ENCODE measurements at regions not wholly inside any gene's neighbourhood (a gene's known extent, or its start where the extent isn't known, plus 50 kb on each side); places are given as distances from the start of the nearest gene placed in this dataset.
"Not testable (repeated sequence)": the region's sequence is repeated elsewhere in the genome, so short reads cannot be mapped to it uniquely, and the experiment has no call there.

- Histone ChIP-seq H3K36me3 (ENCODE audit: control insufficient read depth in 2 of 2, extremely low read depth in 1 of 2, insufficient read depth in 2 of 2, low read length in 2 of 2) (no peaks in the 10 kb centered on the region), H3K4me1 (ENCODE audit: control insufficient read depth, extremely low read depth, insufficient read depth, low read length) (no peaks in the 10 kb centered on the region), H2AFZ (ENCODE audit: control insufficient read depth, low read length) (no peak overlapping the region), H3K9me3 (ENCODE audit: control insufficient read depth, low read depth, low read length) (no peaks in the 10 kb centered on the region), H3K27ac (ENCODE audit: control insufficient read depth, insufficient read depth, low read length) (no peak overlapping the region), H4K20me1 (ENCODE audit: control insufficient read depth, extremely low read depth, insufficient read depth, low read length) (no peaks in the 10 kb centered on the region), H3K4me2 (ENCODE audit: control insufficient read depth, extremely low read depth, insufficient read depth, low read depth, low read length) (no peak overlapping the region), H3K4me3 (ENCODE audit: control insufficient read depth in 2 of 3, extremely low read depth in 1 of 3, insufficient read depth in 2 of 3, low read depth in 1 of 3, low read length in 3 of 3) (no peak overlapping the region), H3K79me2 (ENCODE audit: control insufficient read depth, insufficient read depth, low read length) (no peaks in the 10 kb centered on the region), H3K9me1 (ENCODE audit: control insufficient read depth, extremely low read depth, insufficient read depth, low read length) (no peaks in the 10 kb centered on the region), H3K9ac (ENCODE audit: control insufficient read depth, extremely low read depth, insufficient read depth, low read length) (no peak overlapping the region), H3K27me3 (ENCODE audit: control insufficient read depth, extremely low read depth, insufficient read depth, low read length) (no peaks in the 10 kb centered on the region)
- dilution Hi-C loops (cut with MboI; ENCODE audit: extremely low pct_ligation_motif_present, low sequenced_read_pairs), result no loop called here
- no peak for FAIRE-seq
- no peak for TF ChIP-seq EZH2 (IDR thresholded peaks at IDR 0.05; ENCODE audit: low read length)
- TF ChIP-seq, protein P1, sequence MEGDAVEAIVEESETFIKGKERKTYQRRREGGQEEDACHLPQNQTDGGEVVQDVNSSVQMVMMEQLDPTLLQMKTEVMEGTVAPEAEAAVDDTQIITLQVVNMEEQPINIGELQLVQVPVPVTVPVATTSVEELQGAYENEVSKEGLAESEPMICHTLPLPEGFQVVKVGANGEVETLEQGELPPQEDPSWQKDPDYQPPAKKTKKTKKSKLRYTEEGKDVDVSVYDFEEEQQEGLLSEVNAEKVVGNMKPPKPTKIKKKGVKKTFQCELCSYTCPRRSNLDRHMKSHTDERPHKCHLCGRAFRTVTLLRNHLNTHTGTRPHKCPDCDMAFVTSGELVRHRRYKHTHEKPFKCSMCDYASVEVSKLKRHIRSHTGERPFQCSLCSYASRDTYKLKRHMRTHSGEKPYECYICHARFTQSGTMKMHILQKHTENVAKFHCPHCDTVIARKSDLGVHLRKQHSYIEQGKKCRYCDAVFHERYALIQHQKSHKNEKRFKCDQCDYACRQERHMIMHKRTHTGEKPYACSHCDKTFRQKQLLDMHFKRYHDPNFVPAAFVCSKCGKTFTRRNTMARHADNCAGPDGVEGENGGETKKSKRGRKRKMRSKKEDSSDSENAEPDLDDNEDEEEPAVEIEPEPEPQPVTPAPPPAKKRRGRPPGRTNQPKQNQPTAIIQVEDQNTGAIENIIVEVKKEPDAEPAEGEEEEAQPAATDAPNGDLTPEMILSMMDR (optimal IDR thresholded peaks at IDR 0.05 in 1 of 3, IDR thresholded peaks at IDR 0.05 in 1 of 3, conservative IDR thresholded peaks at IDR 0.05 in 1 of 3; ENCODE audit: extremely low read depth in 1 of 3, insufficient read depth in 2 of 3, low read length in 3 of 3), result no peak
- no peak for DNase-seq (ENCODE audit: low read depth, low spot score)
Measured at GRCh38 chr14:104416383-104416782, 163.2 kb upstream of the C14orf180 start.

DNA sequence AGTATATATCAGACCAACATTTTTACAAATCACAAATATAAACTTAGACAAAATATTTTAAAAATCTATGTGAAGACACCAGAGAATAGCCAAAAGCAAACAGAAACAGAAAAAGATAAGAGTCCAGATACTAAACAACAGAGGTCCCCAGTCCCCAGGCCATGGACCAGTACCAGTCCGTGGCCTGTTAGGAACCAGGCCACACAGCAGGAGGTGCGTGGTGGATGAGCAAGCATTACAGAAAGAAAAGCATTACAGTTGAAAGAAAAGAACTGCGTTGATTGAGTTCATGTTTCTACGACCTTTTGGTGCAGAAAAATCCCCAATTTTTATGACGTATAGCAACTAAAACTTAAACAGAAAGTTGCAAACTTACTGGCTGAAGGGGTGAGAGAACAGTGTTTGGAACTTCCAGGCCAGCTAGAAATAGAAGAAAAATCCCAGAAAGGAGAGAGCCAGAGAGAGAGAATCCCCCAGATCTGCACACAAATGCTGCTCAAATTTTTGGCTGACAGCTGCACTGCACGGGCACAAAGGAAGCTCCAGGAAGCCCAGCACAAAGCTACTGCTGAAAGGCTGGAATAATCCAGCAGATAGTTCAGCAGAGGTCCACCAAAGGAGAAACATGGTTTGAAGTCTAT is 159.6 kb upstream of the C14orf180 start:
- H3K36me3 ChIP-seq (ENCODE audit: control insufficient read depth in 2 of 2, extremely low read depth in 1 of 2, insufficient read depth in 2 of 2, low read length in 2 of 2), result no peaks in the 10 kb centered on the region
- no peaks in the 10 kb centered on the region for H4K20me1 ChIP-seq (ENCODE audit: control insufficient read depth, extremely low read depth, insufficient read depth, low read length)
- no peak for FAIRE-seq
- no peak overlapping the region for H3K9ac ChIP-seq (ENCODE audit: control insufficient read depth, extremely low read depth, insufficient read depth, low read length)
- no peak overlapping the region for H2AFZ ChIP-seq (ENCODE audit: control insufficient read depth, low read length)
- no peaks in the 10 kb centered on the region for H3K9me3 ChIP-seq (ENCODE audit: control insufficient read depth, low read depth, low read length)
- H3K4me3 ChIP-seq (ENCODE audit: control insufficient read depth in 2 of 3, extremely low read depth in 1 of 3, insufficient read depth in 2 of 3, low read depth in 1 of 3, low read length in 3 of 3), result no peak overlapping the region
- TF ChIP-seq EZH2 (IDR thresholded peaks at IDR 0.05; ENCODE audit: low read length), result no peak
- TF ChIP-seq, protein P1 (optimal IDR thresholded peaks at IDR 0.05 in 1 of 3, IDR thresholded peaks at IDR 0.05 in 1 of 3, conservative IDR thresholded peaks at IDR 0.05 in 1 of 3; ENCODE audit: extremely low read depth in 1 of 3, insufficient read depth in 2 of 3, low read length in 3 of 3), result no peak
- H3K27me3 ChIP-seq (ENCODE audit: control insufficient read depth, extremely low read depth, insufficient read depth, low read length), result no peaks in the 10 kb centered on the region
- H3K9me1 ChIP-seq (ENCODE audit: control insufficient read depth, extremely low read depth, insufficient read depth, low read length), result no peaks in the 10 kb centered on the region
- no peak for DNase-seq (ENCODE audit: low read depth, low spot score)
- no peak overlapping the region for H3K4me2 ChIP-seq (ENCODE audit: control insufficient read depth, extremely low read depth, insufficient read depth, low read depth, low read length)
- dilution Hi-C loops (cut with MboI; ENCODE audit: extremely low pct_ligation_motif_present, low sequenced_read_pairs), result no loop called here
- no peak overlapping the region for H3K27ac ChIP-seq (ENCODE audit: control insufficient read depth, insufficient read depth, low read length)
- H3K4me1 ChIP-seq (ENCODE audit: control insufficient read depth, extremely low read depth, insufficient read depth, low read length), result no peaks in the 10 kb centered on the region
- no peaks in the 10 kb centered on the region for H3K79me2 ChIP-seq (ENCODE audit: control insufficient read depth, insufficient read depth, low read length)

DNA sequence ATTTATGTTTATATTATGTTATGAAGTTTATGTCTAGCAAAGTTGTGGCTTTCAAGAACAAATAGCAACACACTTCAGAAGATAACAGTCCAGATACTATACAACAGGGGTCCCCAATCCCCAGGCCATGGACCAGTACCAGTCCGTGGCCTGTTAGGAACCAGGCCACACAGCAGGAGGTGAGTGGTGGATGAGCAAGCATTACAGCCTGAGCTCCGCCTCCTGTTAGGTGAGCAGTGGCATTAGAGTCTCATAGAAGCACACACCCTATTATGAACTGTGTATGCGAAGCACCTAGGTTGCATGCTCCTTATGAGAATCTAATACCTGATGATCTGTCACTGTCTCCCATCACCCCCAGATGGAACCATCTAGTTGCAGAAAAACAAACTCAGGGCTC is 159.0 kb upstream of the C14orf180 start:
- H3K4me3 ChIP-seq (ENCODE audit: control insufficient read depth in 2 of 3, extremely low read depth in 1 of 3, insufficient read depth in 2 of 3, low read depth in 1 of 3, low read length in 3 of 3); H4K20me1 ChIP-seq (ENCODE audit: control insufficient read depth, extremely low read depth, insufficient read depth, low read length); H3K27me3 ChIP-seq (ENCODE audit: control insufficient read depth, extremely low read depth, insufficient read depth, low read length); H3K27ac ChIP-seq (ENCODE audit: control insufficient read depth, insufficient read depth, low read length); H2AFZ ChIP-seq (ENCODE audit: control insufficient read depth, low read length); dilution Hi-C loops (cut with MboI; ENCODE audit: extremely low pct_ligation_motif_present, low sequenced_read_pairs); H3K4me1 ChIP-seq (ENCODE audit: control insufficient read depth, extremely low read depth, insufficient read depth, low read length); H3K79me2 ChIP-seq (ENCODE audit: control insufficient read depth, insufficient read depth, low read length); FAIRE-seq; H3K36me3 ChIP-seq (ENCODE audit: control insufficient read depth in 2 of 2, extremely low read depth in 1 of 2, insufficient read depth in 2 of 2, low read length in 2 of 2); H3K9me3 ChIP-seq (ENCODE audit: control insufficient read depth, low read depth, low read length); H3K9ac ChIP-seq (ENCODE audit: control insufficient read depth, extremely low read depth, insufficient read depth, low read length); H3K4me2 ChIP-seq (ENCODE audit: control insufficient read depth, extremely low read depth, insufficient read depth, low read depth, low read length); DNase-seq (ENCODE audit: low read depth, low spot score); H3K9me1 ChIP-seq (ENCODE audit: control insufficient read depth, extremely low read depth, insufficient read depth, low read length): not testable (repeated sequence)
